ENCODE measurements at regions not wholly inside any gene's neighbourhood (a gene's known extent, or its start where the extent isn't known, plus 50 kb on each side); places are given as distances from the start of the nearest gene placed in this dataset.
A peak's percentile ranks its signal among the peaks of the same experiment; 100 is the strongest.
"Not testable (repeated sequence)": the region's sequence is repeated elsewhere in the genome, so short reads cannot be mapped to it uniquely, and the experiment has no call there.

- DNase-seq (ENCODE audit: extremely low read depth, low read depth, low spot score), result no peak
Observed at GRCh38 chr22:46026899-46027210, 49.9 kb upstream of the WNT7B start.

- no peak for DNase-seq (ENCODE audit: extremely low read depth, low read depth, low spot score)
Observed at GRCh38 chr22:46027211-46028105, 50.5 kb upstream of the WNT7B start.

GRCh38 chr22:46028106-46028991, 51.4 kb upstream of the WNT7B start:
- no peak for DNase-seq (ENCODE audit: extremely low read depth, low read depth, low spot score)

- no peak for DNase-seq (ENCODE audit: extremely low read depth, low read depth, low spot score)
Observed at GRCh38 chr22:46029036-46029435, 52.1 kb upstream of the WNT7B start.

- no peak for DNase-seq (ENCODE audit: extremely low read depth, low read depth, low spot score)
Observed at GRCh38 chr22:46029574-46030200, 52.7 kb upstream of the WNT7B start.

GRCh38 chr22:46030231-46030880, 53.4 kb upstream of the WNT7B start:
- DNase-seq (ENCODE audit: extremely low read depth, low read depth, low spot score), result no peak

- no peak for DNase-seq (ENCODE audit: extremely low read depth, low read depth, low spot score)
Observed at GRCh38 chr22:46031066-46031465, 54.1 kb upstream of the WNT7B start.

GRCh38 chr22:46031557-46031956, 54.6 kb upstream of the WNT7B start:
- DNase-seq (ENCODE audit: extremely low read depth, low read depth, low spot score), result no peak

GRCh38 chr22:46031965-46032851, 55.2 kb upstream of the WNT7B start:
- DNase-seq (ENCODE audit: extremely low read depth, low read depth, low spot score), result no peak

GRCh38 chr22:46033256-46034200, 56.6 kb upstream of the WNT7B start:
- no peak for DNase-seq (ENCODE audit: extremely low read depth, low read depth, low spot score)

- not testable (repeated sequence) for DNase-seq (ENCODE audit: extremely low read depth, low read depth, low spot score)
Observed at GRCh38 chr22:46034480-46034879, 57.5 kb upstream of the WNT7B start.

GRCh38 chr22:46035380-46035741, 58.4 kb upstream of the WNT7B start:
- DNase-seq (ENCODE audit: extremely low read depth, low read depth, low spot score), result no peak

GRCh38 chr22:46035742-46036557, 59.0 kb upstream of the WNT7B start:
- DNase-seq (ENCODE audit: extremely low read depth, low read depth, low spot score), result peak; percentile 55

GRCh38 chr22:46036558-46037408, 59.8 kb upstream of the WNT7B start:
- no peak for DNase-seq (ENCODE audit: extremely low read depth, low read depth, low spot score)

- no peak for DNase-seq (ENCODE audit: extremely low read depth, low read depth, low spot score)
Observed at GRCh38 chr22:46038174-46038487, 61.2 kb upstream of the WNT7B start.

- DNase-seq (ENCODE audit: extremely low read depth, low read depth, low spot score), result no peak
Observed at GRCh38 chr22:46038516-46039430, 61.8 kb upstream of the WNT7B start.
